ENCODE measurements at regions not wholly inside any gene's neighbourhood (a gene's known extent, or its start where the extent isn't known, plus 50 kb on each side); places are given as distances from the start of the nearest gene placed in this dataset.
"Not testable (repeated sequence)": the region's sequence is repeated elsewhere in the genome, so short reads cannot be mapped to it uniquely, and the experiment has no call there.

- no peak for DNase-seq
Observed at GRCh38 chr10:34058845-34059614, 724.6 kb upstream of the NRP1 start.

DNA sequence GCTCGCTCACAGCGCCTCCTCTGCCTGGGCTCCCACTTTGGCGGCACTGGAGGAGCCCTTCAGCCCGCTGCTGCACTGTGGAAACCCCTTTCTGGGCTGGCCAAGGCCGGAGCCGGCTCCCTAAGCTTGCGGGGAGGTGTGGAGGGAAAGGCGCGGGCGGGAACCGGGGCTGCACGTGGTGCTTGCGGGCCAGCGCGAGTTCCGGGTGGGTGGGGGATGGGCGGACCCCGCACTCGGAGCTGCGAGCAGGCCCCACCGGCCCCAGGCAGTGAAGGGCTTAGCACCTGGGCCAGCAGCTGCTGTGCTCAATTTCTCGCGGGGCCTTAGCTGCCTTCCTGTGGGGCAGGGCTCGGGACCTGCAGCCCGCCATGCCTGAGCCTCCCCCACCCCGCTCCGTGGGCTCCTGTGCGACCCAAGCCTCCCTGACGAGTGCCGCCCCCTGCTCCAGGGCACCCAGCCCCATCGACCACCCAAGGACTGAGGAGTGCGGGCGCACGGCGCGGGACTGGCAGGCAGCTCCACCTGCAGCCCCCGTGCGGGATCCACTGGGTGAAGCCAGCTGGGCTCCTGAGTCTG, 721.0 kb upstream of the NRP1 start:
- DNase-seq: not testable (repeated sequence)

- no peak for DNase-seq
Observed at GRCh38 chr10:34049887-34050286, 715.4 kb upstream of the NRP1 start.

- DNase-seq: no peak
Observed at GRCh38 chr10:34049469-34049868, 715.0 kb upstream of the NRP1 start.

DNA sequence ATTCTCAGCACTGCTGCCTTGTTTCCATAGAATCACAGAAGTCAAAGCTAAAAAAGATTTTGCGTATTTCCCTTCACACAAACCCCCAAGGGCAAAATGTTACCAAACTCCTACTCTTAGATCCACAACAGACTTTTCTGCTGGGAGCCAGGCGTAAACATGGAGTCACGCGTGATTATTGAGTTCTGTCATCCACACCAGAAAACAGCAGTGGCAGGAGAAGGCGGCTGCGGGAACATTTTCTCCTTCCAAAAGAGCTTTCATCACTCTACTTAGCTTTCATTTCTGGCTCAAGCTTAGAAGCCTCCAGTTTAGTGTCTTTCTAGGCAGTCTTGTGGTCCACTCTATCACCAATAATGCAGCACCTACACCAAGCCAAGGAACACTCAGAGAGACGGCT, 712.9 kb upstream of the NRP1 start:
- DNase-seq: no peak

DNA sequence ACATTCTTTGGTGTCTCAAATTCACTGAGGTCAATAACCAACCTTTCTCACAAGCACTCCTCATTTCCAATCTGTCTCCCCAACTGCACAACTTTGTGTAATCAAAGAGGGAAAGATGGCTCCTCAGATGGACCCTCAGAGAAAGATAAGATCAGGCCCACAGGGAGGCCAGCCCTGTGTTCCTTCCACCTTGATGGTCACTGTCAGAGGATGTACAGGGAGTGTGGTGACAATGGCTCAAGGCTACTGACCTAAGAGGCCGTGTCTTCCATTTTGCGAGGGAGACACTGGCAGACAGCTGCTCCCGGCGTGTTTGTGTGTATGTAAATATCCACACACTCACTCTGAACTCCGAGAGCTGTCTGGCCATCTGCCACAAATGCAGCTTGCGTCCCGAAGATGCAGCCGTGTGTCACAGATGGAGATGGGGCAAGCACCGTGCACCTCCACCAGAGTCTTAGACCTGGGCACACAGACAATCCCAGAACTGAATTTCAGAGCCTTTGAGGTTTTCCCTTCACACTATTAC, 712.1 kb upstream of the NRP1 start:
- DNase-seq: no peak

DNA sequence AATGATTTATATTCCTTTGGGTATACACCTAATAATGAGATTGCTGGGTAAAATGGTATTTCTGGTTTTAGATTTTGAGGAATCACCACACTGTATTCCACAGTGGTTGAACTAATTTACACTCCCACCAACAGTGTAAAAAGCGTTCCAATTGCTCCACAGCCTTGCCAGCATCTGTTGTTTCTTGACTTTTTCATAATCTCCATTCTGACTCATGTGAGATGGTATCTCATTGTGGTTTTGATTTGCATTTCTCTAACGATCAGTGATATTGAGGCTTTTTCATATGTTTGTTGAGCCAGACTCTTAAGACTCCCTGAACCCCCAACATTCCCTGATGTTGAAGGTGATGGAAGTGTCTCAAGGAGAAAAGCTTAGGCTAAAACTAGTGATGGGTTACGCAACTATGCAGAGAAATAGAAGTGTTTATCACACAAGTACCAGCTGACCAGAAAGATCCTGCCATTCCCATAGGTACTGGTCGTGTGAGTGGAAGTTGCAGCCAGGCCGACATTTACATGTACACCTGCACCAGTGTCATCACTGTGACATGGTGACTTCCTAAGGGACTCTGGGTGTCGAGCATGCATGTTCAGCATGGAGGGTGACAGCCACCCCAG, 711.2 kb upstream of the NRP1 start:
- peak in 1 of 5 experiments; percentile 13 for DNase-seq

GRCh38 chr10:34041871-34042270, 707.4 kb upstream of the NRP1 start:
- DNase-seq: no peak

GRCh38 chr10:34037499-34037898, 703.0 kb upstream of the NRP1 start:
- DNase-seq: no peak

DNA sequence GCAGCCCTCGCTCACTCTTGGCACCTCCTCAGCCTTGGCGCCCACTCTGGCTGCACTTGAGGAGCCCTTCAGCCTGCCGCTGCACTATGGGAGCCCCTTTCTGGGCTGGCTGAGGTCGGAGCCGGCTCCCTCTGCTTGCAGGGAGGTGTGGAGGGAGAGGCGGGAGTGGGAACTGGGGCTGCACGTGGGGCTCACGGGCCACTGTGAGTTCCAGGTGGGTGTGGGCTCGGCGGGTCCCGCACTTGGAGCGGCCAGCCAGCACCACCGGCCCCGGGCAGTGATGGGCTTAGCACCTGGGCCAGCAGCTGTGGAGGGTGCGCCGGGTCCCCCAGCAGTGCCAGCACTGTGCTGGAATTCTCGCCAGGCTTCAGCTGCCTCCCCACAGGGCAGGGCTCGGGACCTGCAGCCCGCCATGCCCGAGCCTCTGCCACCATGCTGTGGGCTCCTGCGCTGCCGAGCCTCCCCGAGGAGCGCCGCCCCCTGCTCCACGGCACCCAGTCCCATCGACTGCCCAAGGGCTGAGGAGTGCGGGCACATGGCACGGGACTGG, 700.8 kb upstream of the NRP1 start:
- DNase-seq: not testable (repeated sequence)

- DNase-seq: no peak
Observed at GRCh38 chr10:34033078-34033477, 698.6 kb upstream of the NRP1 start.

DNA sequence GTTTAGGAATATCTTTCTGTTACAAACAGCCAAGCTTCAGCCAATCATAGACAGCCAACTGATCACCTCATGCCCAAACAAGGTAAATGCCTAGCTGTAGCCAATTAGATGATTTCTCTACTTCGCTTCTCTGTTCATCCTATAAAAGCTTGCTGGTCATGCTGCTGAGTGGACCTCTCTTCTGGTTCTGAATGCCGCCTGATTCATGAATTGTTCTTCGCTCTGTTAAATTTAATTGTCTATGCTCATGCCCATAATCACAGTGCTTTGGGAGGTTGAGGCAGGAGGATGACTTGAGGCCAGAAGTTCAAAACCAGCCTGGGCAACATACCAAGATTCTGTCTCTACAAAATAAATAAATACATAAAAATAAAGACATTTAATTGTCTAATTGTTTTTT, 698.1 kb upstream of the NRP1 start:
- no peak for DNase-seq

GRCh38 chr10:34031400-34031799, 696.9 kb upstream of the NRP1 start:
- no peak for DNase-seq

- no peak for DNase-seq
Observed at GRCh38 chr10:34029455-34029854, 695.0 kb upstream of the NRP1 start.

GRCh38 chr10:34028936-34029335, 694.5 kb upstream of the NRP1 start:
- DNase-seq: no peak

DNA sequence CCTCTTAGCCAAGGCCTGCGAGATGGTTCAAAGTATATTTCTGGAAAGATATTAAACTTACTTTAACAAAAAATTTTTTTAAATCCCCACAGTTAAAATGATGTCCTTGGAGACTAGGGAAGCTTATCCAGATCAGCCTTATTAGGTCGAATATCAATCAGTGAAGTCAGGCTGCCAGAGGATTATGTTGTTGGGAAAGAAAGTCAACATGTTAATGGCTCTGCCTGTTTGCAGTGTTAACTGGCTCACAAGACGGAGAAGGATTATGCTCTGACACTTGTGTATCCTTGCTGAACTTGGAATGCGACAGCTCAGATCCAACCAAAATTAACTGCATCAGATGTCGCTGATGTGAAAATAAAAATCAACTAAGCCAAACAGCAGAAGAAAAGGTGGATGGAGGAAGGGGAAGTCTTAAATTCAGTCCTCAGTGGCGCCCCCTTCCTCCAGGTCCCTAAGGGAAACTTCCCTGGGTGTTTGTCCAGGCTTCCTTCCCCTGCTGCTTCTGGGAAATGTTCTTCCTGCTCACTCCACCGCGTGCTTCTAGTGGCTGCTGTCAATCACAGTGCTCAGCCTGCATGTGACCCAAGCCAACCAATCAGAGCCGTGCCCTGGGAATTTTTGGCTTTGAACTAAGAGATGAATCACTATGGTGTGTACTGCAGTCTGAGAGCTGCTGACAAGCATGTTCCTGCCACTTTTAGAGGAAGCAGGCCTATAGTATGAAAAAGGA, 690.4 kb upstream of the NRP1 start:
- DNase-seq: no peak

- no peak for DNase-seq
Observed at GRCh38 chr10:34024282-34024681, 689.8 kb upstream of the NRP1 start.

DNA sequence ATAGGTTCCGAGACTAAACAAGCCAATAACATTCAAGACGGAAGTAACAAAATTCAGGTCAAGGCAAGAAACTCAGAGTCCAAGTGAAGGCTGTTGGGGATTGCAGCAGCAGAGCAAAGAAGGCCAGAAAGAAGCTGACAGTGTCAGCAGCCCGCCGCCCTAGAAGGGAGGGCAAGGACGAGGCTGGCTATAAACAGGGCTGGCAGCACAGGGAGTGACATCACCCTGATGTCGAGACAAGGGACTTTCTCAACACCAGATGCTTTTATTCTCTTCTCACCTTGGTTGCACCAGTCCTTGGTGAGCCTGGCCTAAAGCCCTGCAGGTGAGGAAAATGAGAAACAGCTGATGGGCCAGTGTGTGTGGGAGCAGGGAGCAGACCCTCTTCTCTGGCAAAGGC, 687.7 kb upstream of the NRP1 start:
- DNase-seq: no peak

DNA sequence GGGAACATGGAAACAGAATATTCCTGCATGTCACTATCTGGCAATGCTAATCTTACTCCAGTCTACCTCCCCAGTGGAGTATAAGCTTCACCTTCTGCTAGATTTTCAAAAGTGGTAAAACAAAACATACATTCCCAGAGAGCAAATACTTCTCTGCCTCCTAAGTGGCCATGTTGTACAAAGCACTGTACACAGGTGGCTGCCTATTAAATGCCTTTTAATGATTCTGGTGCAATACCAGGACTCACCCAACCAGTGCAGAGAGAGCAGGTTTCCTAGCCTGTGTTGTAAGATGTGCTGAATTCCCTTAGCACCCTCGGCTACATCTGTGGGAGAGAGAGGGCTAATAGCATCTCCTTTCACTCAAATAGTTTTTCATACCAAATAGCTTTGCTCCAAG, 684.3 kb upstream of the NRP1 start:
- no peak for DNase-seq

DNA sequence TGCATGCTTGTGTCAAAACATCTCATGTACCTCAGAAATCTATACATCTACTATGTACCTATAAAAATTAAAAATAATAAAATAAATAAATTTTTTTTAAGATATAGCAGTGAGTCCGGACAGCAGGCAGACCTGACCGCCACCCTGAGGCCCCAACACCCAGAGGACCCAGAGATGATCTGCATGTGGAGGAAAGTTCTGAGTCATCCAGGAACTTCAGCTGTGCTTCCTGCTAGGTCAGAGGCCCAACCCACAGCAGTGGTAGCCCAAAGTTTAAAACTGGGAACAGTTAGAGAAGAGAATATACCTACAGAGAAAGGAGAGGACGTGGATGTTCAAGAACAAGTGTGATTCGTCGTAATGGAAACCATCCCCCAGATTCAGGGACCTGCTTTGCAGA, 683.7 kb upstream of the NRP1 start:
- DNase-seq: no peak

- DNase-seq: no peak
Observed at GRCh38 chr10:34017281-34017680, 682.8 kb upstream of the NRP1 start.

DNA sequence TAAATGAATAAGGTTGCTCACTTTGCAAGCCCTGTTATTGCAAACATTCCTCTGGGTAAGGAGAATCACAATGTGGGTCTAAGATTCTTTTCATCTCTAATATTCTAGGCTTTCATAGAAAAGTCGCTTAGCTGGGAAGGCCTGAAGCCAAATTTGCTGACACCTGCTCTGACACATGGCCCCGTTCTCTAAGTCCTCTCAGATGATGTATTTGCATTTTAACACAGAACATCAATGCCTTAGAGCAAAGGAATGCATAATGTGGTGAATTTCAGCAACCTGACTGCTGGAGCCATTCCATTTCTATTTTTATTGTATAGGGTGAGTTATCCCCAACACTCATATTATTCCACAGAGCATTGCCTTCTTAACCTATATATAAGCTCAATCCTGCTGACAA, 682.1 kb upstream of the NRP1 start:
- DNase-seq: no peak

DNA sequence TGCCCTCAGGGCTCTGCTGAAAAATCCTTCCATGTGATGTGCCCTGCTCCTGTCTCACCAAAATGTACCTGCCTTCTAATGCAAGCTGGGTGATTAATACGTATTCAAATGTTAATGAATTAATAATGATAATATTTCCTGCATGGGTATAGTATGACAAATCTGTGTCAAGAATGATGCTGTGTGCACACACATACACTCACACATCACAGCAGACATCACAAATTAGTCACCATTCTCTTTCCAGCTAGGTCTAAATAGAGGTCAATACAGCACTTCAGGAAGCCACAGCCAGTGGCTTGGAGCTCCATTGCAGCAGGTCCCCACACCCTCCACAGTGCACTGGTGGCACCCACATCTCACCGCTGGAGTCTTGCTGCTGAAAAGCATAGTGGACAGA, 681.2 kb upstream of the NRP1 start:
- DNase-seq: no peak

Data from T-helper 2 cell (primary cell).